Activated T-cell treated with anti-CD3 and anti-CD28 coated beads for 24 hours (primary cell): ENCODE measurements at regions not wholly inside any gene's neighbourhood (a gene's known extent, or its start where the extent isn't known, plus 50 kb on each side); places are given as distances from the start of the nearest gene placed in this dataset.
"Not testable (repeated sequence)": the region's sequence is repeated elsewhere in the genome, so short reads cannot be mapped to it uniquely, and the experiment has no call there.

Experiments
- DNase-seq: peaks from one replicate; pipeline ENCODE4 v3.0.0-alpha.2; 2020; ENCODE audit warnings: low read depth

DNA sequence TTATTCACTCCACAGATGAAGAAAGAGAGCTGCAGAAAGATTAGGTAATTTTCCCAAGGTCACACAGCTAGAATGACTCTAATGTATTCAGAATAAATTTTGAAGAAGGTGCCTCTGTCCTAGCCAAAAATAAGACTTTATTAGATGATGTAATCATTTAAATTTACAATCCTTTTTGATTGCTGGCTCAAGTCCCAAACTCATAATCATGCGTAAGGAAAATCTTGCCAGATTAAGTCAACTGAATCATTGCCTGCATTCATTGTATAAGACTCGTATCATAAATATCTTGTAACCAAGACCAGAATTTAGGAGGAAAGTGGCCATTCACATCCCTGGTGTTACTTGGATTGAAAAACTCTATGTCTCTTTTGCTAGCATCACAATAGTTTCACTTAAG is 53.1 kb upstream of the STK39 start:
- no peak for DNase-seq

DNA sequence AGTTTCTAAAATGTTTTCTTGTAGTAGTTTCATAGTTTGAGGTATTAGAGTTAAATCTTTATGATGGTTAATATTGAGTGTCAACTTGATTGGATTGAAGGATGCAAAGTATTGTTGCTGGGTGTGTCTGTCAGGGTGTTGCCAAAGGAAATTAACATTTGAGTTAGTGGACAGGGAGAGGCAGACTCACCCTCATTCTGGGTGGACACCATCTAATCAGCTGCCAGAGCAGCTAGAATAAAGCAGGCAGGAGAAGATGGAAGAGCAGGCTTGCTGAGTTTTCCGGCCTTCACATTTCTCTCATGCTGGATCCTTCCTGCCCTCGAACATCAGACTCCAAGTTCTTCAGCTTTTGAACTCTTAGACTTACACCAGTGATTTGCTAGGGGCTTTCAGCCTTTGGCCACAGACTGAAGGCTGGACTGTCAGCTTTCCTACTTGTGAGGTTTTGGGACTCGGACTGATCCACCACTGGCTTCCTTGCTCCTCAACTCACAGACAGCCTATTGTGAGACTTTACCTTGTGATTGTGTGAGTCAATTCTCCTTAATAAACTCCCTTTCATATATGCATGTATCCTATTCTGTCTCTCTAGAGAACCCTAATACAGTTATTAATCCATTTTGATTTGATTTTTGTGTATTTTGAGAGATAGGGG is 56.8 kb upstream of the STK39 start:
- DNase-seq, result no peak

DNA sequence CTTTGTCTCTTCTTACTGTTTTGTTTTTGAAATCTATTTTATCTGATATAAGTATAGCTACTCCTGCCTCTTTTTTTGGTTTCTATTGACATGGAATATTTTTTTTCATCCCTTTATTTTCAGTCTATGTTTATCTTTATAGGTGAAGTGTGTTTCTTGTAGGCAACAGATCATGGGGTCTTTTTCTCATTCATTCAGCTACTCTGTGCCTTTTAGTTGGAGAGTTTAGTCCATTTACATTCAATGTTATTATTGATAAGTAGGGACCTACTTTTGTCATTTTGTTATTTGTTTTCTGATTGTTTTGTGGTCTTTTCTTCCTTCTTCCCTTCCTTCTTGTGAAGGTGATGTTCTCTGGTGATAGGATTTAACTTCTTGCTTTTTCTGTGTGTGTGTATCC is 60.0 kb upstream of the STK39 start:
- DNase-seq, result no peak

DNA sequence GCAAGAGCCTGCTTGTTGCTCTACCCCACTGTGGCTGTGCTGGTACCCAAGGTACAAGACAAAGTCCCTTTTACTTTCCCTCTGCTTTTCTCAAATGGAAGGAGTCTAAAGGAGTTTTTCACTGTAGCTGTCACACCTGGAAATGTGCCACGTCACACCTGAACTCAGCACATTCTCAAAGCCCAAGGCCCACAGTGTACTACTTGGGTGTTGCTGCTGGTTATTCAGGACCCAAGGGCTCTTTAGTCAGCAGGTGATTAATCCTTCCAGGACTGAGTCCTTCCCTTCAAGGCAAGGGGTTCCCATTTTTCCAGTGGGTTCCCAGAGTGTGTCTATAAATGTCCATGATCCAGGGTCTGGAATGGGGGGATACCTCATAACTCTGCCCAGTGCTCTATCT is 63.2 kb upstream of the STK39 start:
- DNase-seq, result no peak

DNA sequence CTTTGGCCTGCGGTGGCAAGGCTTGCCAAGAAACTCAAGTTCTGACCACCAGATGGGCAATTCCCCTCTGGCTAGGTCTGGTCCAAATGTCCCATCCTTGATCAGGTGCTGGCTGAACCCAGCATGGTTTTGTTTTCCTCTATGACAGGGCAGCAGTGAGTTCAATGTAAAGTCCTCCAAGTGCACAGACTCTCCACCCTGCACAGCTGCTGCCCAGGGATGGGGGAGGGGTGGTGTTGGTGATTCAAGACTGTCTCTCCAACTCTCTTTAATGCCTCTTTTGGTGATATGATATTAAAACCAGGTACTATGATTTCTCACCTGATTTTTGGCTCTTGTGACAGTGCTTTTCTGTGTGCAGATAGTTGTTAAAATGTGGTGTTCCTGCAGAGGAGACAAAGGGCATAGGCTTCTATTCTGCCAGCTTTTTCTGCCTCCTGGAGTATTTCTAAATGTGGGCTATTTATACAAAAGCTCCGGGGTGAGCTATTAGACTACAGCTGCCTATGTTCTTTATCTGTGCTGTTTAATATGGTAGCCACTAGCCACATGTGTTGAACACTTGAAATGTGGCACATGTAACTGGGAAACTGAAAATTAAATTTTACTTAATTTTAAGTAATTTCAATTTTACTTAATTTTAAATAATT is 64.0 kb upstream of the STK39 start:
- DNase-seq, result no peak

DNA sequence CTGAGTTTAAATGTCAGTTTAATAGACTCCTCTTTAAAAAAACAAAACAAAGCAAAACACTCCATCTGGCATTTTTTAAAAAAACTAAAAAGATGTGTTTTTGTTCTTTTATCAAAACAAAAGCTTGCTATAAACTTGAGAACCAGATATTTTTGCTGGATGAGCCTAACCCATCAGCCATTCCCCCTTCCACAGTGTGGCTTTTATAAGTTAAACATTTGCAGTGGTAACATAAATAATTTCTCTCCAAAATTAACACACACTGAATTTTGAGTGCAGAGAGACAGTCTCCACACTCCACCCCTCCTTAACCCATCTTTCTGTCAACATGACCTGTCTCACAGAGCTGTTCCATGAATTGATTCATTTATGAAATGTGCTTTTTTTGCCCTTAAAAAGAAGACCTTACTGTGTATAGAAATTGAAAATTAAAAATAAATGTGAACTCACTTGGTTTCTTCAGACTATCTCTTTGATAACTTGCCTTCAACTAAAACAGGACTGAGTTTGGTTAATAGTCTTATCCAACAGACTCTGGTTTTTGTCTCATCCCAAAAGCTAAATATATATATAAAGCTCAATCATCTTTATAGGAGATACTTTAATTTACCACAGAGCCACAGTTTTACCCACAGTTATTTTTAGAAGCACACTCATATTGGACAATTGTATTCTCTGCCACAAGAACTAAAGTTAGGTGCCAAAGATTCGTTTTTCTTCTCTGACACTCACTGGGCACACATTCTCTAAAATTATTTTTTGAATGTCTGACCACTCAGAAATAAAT is 64.8 kb upstream of the STK39 start:
- no peak for DNase-seq

DNA sequence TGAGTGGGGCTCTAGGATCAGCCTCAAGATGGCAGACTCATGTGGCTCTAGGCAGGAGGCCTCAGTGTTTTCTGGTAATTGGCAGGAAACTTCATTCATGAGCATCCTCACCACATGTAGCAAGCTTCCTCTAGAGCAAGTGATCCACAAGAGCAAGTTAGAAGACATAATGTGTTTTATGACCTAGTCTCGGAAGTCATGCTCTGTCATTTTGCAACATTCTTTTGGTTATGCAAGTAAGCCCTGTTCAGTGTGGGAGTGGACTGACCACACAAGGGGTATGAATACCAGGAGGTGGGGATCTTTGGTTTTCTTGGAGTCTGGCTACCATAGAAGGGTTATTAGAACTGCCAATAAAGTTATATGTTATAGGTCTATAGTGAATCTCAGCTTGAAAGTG is 66.8 kb upstream of the STK39 start:
- no peak for DNase-seq

DNA sequence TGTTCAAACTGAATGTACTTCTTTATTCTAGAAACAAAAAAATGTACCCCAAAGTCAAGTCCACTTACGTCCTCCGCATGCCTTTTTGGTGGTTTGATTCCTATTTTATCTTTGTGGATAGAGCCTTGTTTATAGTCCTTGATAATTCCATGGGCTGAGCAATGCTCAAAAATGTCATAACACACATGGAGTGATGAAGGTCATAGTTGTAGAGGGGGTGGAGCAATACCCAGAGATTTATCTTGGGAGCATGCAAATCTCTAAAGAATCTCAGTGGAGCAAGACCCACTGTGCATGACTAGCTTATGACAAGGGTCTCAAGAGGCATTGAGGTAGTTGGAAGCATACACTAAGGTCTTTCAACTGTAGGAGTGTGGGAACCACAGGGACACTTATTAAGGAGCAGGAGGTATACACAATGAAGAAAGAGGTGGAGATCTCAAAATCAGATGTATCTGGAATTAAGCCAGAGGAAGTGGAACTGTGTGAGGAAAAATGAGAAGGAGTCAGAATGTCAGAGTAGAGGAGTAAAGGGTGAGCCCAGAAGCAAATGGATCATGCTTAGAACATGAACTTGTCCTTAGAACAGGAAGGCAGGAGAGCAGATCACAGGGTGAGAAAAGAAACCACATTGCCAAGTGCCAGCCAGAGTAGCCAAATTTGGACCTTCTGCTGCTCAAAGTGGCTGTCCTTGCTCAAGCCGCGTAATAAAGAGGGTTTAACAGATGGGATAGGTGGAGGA is 68.1 kb upstream of the STK39 start:
- no peak for DNase-seq

DNA sequence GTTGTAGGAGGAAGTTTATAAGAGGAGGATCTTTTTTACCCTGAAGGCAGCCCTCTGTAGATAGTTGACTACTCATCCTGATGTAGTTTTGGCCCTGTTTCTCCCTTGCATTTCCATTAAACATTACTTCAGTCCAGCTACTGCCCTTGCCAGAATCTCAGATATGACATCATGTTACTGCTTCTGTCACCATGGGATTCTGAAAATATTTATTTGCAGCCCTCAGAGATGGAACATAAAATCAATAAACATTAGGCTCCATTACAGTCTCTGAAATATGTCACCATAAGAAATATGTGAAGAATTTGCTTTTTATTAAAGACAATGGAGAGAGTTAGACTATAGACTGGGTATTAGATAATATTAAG is 68.7 kb upstream of the STK39 start:
- no peak for DNase-seq

DNA sequence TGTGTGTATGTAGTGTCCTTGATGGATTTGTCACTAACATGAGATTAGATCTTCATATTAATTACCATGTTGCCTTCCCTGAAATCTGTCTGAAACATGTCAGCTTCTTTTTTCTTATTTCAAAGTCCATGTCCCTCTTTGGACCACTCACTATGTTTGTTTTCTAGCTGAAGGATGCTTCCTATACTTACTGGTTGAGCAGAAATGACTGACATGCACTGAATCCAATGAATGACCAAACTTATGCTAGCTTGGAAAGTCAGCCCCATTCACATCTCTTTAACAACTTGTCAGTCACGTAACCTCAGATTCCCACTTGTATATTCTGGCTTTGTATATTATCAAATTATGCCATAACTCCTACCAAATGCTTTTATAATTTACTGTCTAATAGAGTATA is 69.9 kb upstream of the STK39 start:
- no peak for DNase-seq

DNA sequence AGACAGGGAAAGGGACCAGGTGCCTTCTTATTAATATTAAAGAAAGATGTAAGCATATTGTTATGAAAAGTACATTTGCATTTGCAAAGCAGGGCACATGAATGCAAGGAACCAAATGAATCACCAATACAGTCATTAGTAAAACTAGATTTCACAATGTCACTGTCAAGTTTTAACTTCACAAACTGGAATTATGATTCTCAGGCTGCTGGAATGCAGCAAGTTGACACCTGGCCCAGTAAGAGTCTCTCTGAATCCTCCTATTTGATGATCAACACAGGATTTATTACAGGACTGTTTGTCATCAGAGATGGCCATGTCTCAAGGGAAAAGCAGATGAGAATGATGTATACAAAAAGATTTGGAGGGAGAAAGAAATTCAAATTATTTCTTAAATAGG is 72.9 kb upstream of the STK39 start:
- DNase-seq, result no peak

DNA sequence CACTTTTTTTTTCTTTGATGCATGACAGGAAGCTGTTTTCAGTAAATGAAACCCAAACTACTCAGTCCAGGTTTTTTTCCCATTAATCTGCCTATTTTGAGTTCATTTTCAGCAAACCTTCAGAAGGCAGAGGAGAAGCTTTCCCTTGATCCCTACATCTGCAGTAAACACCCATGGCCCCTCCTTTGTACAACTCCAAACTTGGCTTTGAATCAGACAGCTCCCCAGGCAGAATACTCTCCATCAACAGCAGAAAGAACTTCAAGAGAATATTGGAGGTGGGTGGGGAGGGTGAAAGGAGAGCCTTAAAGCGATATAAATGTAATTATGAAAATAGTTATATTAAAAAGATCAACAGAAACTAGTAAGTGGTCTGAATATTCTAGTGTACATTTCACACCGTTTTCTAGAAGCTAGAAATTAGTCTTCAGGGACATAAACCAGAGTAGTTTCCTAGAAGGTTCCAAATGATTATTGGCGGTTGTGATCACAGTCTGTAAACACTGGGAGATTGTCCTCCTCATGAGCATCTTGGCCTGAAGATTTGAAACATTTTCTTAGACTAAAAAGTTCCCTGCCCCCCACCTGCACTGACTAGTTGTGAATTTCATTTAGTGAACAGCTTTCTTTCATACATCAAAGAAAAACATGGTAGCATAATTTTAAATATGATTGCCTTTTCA is 75.1 kb upstream of the STK39 start:
- DNase-seq, result no peak

DNA sequence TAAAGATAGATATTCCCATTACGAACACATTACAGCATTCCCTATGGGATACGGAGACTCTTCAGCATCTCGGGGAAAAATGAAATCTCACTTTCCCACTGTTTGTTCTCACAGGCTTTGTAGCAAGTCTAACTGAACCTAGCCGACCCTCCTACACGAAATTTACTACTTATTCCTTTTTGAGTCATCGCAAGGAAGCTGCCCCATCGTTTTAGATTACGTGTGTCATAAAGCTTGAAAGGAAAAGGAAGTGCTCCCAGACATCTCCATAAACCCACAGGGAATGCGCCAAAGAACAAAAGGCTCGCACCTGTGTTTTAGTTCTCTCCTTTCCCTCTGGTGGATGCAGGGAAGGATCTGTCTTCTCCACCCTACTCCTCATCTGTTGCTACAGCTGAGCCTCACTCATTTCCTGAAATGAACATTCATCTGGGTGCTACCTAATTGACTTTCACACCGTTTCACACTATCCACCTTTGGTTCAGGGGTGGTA is 76.2 kb upstream of the STK39 start:
- no peak for DNase-seq

DNA sequence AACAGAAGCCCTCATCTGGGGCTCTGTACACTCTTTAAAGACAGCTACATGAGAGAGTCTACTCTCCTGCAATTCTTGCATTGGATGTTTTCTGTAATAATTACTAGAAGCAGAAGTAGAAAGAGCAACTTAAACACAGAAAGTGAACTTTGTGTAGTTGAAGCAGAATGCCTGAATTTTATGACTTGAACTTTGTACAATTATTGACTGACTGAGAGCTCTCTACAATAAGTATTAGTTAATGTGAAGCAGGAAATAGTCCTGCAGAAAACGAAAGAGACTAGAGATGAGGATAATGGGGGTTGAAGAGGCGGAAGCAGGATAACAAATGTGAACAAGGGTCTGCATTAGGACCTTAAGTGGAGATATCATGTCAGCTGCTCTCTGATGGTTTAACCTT is 79.2 kb upstream of the STK39 start:
- no peak for DNase-seq

DNA sequence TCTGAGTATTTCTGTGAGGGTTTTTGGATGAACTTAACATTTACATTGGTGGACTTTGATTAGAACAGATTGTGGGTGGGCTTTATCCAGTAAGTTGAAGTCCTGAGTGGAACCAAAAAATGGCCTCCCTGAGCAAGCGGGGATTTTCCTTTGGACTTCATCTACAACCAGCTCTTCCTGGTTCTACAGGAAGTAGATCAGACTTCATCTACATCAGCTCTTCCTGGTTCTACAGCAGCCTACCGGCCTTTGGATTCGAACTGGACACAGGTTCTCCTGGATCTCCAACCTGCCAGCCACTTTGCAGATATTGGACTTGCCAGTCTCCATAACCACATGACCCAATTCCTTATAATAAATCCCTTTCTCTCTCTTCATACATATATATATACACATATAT is 79.9 kb upstream of the STK39 start:
- no peak for DNase-seq

DNA sequence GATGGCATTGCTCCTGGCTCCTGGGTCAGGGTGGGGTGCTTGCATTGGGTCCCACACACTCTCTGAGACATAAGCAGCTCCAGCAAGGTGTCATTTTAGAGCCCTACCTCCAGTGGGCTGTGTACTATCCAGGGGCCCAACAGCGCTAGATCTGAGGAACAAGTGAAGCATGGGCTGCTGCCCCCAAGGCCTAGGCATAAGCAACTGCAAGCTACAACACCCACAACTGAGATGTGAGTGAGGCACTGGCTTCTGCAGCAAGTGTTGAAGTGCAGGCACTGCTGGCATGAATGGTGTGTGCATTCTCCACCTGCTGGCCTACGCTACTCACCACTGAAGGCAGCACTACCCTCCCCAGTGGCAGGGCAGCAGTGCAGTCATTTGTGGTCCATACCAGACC is 81.0 kb upstream of the STK39 start:
- no peak for DNase-seq

DNA sequence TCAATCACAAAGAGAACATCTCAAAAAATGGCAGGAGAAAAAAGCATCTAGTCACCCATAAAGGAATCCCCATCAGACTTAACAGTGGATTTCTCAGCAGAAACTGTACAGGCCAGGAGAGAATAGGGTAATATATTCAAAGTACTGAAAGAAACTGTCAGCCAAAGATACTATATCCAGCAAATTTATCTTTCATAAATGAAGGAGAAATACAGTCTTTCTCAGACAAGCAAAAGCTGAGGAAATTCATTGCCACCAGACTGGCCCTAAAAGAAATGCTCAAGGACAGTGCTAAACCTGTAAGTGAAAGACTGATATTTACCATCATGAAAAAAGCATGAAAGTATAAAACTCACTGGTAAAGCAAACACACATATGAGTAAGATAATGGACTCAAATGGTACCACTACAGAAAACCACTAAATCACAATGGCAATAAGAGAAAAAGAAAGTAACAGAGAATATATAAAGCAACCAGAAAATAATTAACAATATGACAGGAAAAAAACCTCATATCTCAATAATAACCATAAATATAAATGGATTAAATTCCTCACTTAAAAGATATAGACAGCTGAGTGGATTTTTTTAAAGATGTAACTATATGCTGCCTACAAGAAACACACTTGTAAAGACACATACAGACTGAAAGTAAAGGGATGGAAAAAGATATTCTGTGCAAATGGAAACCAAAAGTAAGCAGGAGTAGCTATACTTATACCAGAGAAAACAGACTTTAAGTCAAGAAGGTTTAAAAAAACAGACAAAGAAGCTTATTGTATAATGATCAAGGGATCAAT is 83.4 kb upstream of the STK39 start:
- DNase-seq, result no peak

DNA sequence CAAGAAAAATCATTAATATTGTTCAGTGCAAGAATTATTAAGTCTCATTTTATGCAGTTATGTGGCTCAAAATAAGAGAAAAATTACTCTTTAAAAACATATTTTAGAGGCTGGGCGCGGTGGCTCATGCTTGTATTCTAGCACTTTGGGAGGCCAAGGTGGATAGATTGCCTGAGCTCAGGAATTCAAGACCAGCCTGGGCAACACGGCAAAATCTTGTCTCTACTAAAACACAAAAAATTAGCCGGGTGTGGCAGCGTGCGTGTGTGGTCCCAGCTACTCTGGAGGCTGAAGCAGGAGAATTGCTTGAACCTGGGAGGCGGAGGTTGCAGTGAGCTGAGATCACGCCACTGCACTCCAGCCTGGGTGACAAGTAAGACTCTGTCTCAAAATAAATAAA is 87.9 kb upstream of the STK39 start:
- not testable (repeated sequence) for DNase-seq

DNA sequence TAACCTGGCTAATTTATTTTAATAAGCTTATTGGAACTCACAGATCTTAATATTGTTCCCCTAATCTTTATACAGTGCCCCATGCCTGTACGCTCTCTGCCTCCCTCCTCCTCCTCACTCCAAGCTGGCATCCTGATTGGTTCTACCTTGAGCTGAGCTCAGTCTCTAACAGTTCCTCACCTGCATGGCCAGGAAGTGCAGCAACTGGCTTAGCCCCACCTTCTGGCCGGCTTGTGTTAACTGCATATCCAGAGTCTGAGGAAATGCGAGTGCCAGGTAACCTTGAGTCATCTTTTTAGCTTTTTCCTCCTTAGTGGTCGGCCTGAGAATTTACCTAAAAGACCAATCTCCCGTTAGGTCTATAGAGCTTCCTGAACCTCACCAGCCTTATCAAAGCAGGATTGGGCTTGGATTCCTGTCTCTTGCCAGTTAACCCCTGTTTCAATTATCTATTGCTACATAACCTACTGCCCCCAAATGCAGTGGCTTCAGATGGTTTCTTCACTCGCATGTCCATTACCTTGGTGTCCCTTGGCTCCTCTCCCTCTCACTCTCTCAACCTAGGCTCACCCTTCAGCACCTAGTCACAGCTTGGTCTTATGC is 89.5 kb upstream of the STK39 start:
- DNase-seq, result peak; percentile 33

DNA sequence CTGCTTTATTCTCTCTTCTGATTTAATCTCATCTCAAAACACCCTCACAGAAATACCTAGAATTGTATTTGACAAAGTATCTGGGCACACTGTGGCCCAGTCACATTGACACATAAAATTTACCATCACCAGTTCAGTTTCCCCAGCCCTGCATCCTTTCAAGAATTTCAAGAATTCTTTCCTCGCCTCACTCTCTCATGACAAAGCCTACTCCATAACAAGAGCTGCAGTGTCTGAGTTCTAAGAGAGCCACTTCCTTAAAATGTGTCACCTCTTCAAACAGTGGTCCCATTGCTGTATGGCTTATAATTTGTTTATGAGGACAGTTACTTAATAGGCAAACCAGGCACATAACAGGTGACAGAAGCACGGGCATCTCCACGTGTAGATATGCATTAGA is 90.9 kb upstream of the STK39 start:
- no peak for DNase-seq
